HL-60 (cell line): ENCODE measurements at regions not wholly inside any gene's neighbourhood (a gene's known extent, or its start where the extent isn't known, plus 50 kb on each side); places are given as distances from the start of the nearest gene placed in this dataset.
A peak's percentile ranks its signal among the peaks of the same experiment; 100 is the strongest.

Source experiments
- DNase-seq, 2 experiments: peaks; one replicate each; pipeline ENCODE4 v3.0.0-alpha.2; 2010 to 2020; ENCODE audit warnings: low read depth in 1 of 2, low spot score in 1 of 2
- H3K27ac ChIP-seq: fragments of 250-450 bp; sonication (Bioruptor Pico); replicated peaks from 2 replicates; pipeline ENCODE4 v1.5.1; 2020; ENCODE audit warnings: mild to moderate bottlenecking, moderate library complexity
- H3K27me3 ChIP-seq: fragments of 250-450 bp; sonication (Bioruptor Pico); 2 replicates; pipeline ENCODE4 v1.5.1; 2021; ENCODE audit warnings: mild to moderate bottlenecking, moderate library complexity; ENCODE audit not compliant: insufficient read depth, poor library complexity, severe bottlenecking
- H3K4me3 ChIP-seq: replicated peaks from 2 replicates; pipeline ENCODE4 v1.5.1; 2011; ENCODE audit warnings: mild to moderate bottlenecking, control low read depth, low read length; ENCODE audit not compliant: insufficient read depth
- GABPA ChIP-seq: IDR thresholded peaks from 2 replicates; pipeline ENCODE4 v1.6.1; 2012; ENCODE audit warnings: low read depth
- POLR2AphosphoS5 ChIP-seq: IDR thresholded peaks from 2 replicates; pipeline ENCODE4 v1.6.1; 2012; ENCODE audit warnings: low read depth
- REST ChIP-seq: IDR thresholded peaks from 2 replicates; pipeline ENCODE4 v1.6.1; 2012; ENCODE audit warnings: low read depth; ENCODE audit not compliant: insufficient replicate concordance
- SPI1 ChIP-seq: IDR thresholded peaks from 2 replicates; pipeline ENCODE4 v1.6.1; 2012; ENCODE audit warnings: low read depth, mild to moderate bottlenecking, borderline replicate concordance
- TF ChIP-seq, protein P1 (sequence below): IDR thresholded peaks from one replicate; pipeline ENCODE4 v1.5.1; 2011; ENCODE audit warnings: low read length, control low read depth, inconsistent platforms; ENCODE audit not compliant: insufficient read depth

DNA sequence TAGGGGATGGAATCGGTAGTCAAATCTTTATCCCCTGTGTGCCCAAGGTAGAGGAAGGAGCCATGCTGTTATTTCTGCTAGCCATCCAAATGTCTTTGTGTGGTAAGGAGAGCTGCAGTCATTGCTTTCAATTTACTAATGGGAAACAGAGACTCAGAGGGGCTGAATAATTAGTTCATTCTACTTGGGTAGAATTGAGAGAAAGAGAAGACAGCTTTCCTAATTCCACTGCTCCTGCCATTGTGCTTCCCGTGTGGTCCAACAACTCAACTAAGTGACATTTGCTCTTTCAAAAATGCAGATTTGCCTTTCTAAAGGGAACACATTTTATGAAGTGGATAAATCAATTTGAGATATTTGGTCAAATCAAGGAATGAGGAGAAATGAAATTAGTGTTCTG is 136.1 kb downstream of the AQP4 start:
- TF ChIP-seq, protein P1, sequence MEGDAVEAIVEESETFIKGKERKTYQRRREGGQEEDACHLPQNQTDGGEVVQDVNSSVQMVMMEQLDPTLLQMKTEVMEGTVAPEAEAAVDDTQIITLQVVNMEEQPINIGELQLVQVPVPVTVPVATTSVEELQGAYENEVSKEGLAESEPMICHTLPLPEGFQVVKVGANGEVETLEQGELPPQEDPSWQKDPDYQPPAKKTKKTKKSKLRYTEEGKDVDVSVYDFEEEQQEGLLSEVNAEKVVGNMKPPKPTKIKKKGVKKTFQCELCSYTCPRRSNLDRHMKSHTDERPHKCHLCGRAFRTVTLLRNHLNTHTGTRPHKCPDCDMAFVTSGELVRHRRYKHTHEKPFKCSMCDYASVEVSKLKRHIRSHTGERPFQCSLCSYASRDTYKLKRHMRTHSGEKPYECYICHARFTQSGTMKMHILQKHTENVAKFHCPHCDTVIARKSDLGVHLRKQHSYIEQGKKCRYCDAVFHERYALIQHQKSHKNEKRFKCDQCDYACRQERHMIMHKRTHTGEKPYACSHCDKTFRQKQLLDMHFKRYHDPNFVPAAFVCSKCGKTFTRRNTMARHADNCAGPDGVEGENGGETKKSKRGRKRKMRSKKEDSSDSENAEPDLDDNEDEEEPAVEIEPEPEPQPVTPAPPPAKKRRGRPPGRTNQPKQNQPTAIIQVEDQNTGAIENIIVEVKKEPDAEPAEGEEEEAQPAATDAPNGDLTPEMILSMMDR: no peak
- TF ChIP-seq REST: no peak
- no peak for TF ChIP-seq POLR2AphosphoS5
- no peak for TF ChIP-seq SPI1
- TF ChIP-seq GABPA: no peak
- no peak for DNase-seq
- no peak overlapping the region for H3K4me3 ChIP-seq
- no peak overlapping the region for H3K27ac ChIP-seq
- no peaks in the 10 kb centered on the region for H3K27me3 ChIP-seq

DNA sequence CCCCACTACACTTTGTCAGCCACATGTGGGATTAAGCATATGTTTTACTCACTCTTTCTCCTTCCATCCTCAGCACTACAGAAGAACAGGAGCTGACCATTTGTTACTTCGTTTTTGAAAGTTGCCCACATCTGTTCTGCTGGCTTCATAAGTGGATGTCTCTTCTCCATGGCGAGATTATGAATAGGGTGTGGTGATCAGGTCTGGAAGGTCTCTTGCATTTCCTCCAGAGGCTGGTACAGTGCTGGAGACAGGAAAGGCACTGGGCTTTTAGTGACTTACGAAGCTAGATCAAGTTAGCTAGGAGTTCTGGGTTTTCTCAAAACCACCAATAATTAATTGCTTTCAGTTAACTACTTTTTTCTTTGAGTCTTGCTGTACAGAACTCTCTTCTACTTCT is 136.5 kb downstream of the AQP4 start:
- TF ChIP-seq, protein P1: no peak
- TF ChIP-seq GABPA: no peak
- TF ChIP-seq POLR2AphosphoS5: no peak
- H3K27me3 ChIP-seq: no peaks in the 10 kb centered on the region
- no peak overlapping the region for H3K27ac ChIP-seq
- no peak for DNase-seq
- H3K4me3 ChIP-seq: no peak overlapping the region

DNA sequence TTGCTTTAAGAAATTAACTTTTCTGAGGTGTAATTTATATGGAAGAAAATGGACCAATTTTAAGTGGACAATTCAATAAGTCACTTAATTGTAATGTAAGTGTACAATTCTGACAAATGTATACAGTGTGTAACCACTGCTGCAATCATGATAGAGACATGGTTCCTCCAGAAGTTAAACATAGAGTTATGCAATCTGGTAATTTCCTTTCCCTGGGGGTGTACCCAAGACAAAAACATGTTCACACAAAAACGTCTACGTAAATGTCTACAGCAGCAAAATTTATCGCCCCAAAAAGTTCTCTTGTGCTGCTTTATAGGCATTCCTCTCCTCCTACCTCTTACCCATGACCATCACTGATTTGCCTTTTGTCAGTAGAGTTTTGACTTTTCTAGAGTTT is 141.5 kb downstream of the AQP4 start:
- TF ChIP-seq SPI1: no peak
- no peak for TF ChIP-seq POLR2AphosphoS5
- no peak for TF ChIP-seq REST
- no peak for TF ChIP-seq GABPA
- TF ChIP-seq, protein P1: no peak

DNA sequence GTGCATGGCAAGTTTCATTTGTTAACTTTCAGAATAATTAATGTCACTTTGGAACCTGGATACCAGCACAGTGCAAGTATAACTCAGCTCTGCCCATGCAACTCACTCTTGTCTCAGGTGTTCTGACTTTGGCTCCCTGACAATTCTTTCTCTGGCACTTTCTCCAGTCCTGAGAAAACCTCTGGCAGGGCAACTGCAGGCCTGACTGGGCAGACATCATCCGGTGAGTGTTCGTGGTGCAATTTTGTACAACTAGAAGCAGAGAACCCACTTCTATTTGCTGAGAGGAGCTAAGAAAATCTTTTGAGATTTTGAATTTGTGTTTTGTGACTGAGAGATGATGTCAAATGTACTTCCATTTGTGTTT is 143.0 kb downstream of the AQP4 start:
- no peak for DNase-seq
- Histone ChIP-seq H3K27ac (no peak overlapping the region), H3K4me3 (no peak overlapping the region), H3K27me3 (no peaks in the 10 kb centered on the region)
- TF ChIP-seq, protein P1: no peak
- TF ChIP-seq REST (no peak), POLR2AphosphoS5 (no peak)

More for the DNA sequence above, 141.5 kb downstream of the AQP4 start:
- Histone ChIP-seq H3K27ac (peak overlapping the region; percentile 22), H3K27me3 (no peaks in the 10 kb centered on the region), H3K4me3 (no peak overlapping the region)
- DNase-seq: peak; percentile 34 to 45
